ENCODE measurements at regions not wholly inside any gene's neighbourhood (a gene's known extent, or its start where the extent isn't known, plus 50 kb on each side); places are given as distances from the start of the nearest gene placed in this dataset.

- TF ChIP-seq RCOR1 (IDR thresholded peaks at IDR 0.05; ENCODE audit: low read length) (no peak), CTCF (IDR thresholded peaks at IDR 0.05) (no peak), MXI1 (IDR thresholded peaks at IDR 0.05; ENCODE audit: low read depth, low read length) (no peak), POLR2AphosphoS5 (IDR thresholded peaks at IDR 0.05; ENCODE audit: low read depth, low read length) (no peak), CHD2 (IDR thresholded peaks at IDR 0.05; ENCODE audit: low read length, partially characterized antibody) (no peak), IRF3 (IDR thresholded peaks at IDR 0.05; ENCODE audit: low read depth, low read length) (no peak), TCF12 (IDR thresholded peaks at IDR 0.05) (no peak), EP300 (IDR thresholded peaks at IDR 0.05; ENCODE audit: borderline replicate concordance in 1 of 2, low read depth in 1 of 2, low read length in 1 of 2) (no peak), MAX (IDR thresholded peaks at IDR 0.05; ENCODE audit: low read depth) (no peak), RFX5 (IDR thresholded peaks at IDR 0.05; ENCODE audit: low read length) (no peak), JUND (IDR thresholded peaks at IDR 0.05) (no peak), MEF2A (IDR thresholded peaks at IDR 0.05; ENCODE audit: borderline replicate concordance, low read depth) (no peak)
These were observed 410.0 kb upstream of the TNP1 start for GRCh38 chr2:217269701-217270484.
